Neural cell (in vitro differentiated cells): ENCODE measurements at regions not wholly inside any gene's neighbourhood (a gene's known extent, or its start where the extent isn't known, plus 50 kb on each side); places are given as distances from the start of the nearest gene placed in this dataset.

Experiments used
- H2AFZ ChIP-seq: fragments of 200-600, 300-800 bp; sonication (generic), shearing (Covaris generic); 2 replicates; pipeline ENCODE4 v1.6.0; 2014; ENCODE audit warnings: low read depth, mild to moderate bottlenecking, antibody characterized with exemption, low read length, moderate library complexity
- H3F3A ChIP-seq: fragments of 200-600 bp; shearing (Covaris generic); 2 replicates; pipeline ENCODE4 v1.6.1; 2016; ENCODE audit warnings: mild to moderate bottlenecking, moderate library complexity, mixed read lengths, antibody characterized with exemption, low read length; ENCODE audit not compliant: insufficient read depth, poor library complexity, severe bottlenecking
- H3K27ac ChIP-seq: fragments of 200-600, 300-800 bp; sonication (generic), shearing (Covaris generic); 2 replicates; pipeline ENCODE4 v1.5.1; 2014; ENCODE audit warnings: mild to moderate bottlenecking, low read length, moderate library complexity
- H3K27me3 ChIP-seq: fragments of 300-800, 200-600 bp; sonication (generic), shearing (Covaris generic); 2 replicates; pipeline ENCODE4 v1.6.0; 2014; ENCODE audit warnings: mild to moderate bottlenecking, low read depth, low read length, moderate library complexity; ENCODE audit not compliant: insufficient read depth
- H3K36me3 ChIP-seq: fragments of 300-800, 200-600 bp; sonication (generic), shearing (Covaris generic); 2 replicates; pipeline ENCODE4 v1.5.1; 2014; ENCODE audit warnings: mild to moderate bottlenecking, antibody characterized with exemption, low read length, moderate library complexity; ENCODE audit not compliant: insufficient read depth
- H3K4me2 ChIP-seq: fragments of 300-800, 200-600 bp; sonication (generic), shearing (Covaris generic); 2 replicates; pipeline ENCODE4 v1.6.0; 2014; ENCODE audit warnings: mild to moderate bottlenecking, low read length
- H3K4me3 ChIP-seq: fragments of 300-800, 200-600 bp; sonication (generic), shearing (Covaris generic); 2 replicates; pipeline ENCODE4 v1.5.1; 2014; ENCODE audit warnings: mild to moderate bottlenecking, low read length, moderate library complexity
- H3K79me2 ChIP-seq: fragments of 200-600 bp; shearing (Covaris generic); replicated peaks from 2 replicates; pipeline ENCODE4 v1.6.0; 2014; ENCODE audit warnings: mild to moderate bottlenecking, low read length, moderate library complexity; ENCODE audit not compliant: insufficient read depth
- H3K9ac ChIP-seq: fragments of 300-800, 200-600 bp; sonication (generic), shearing (Covaris generic); 2 replicates; pipeline ENCODE4 v1.6.1; 2016; ENCODE audit warnings: mild to moderate bottlenecking, low read length, mixed read lengths
- H3K9me2 ChIP-seq: fragments of 200-600 bp; shearing (Covaris generic); 2 replicates; pipeline ENCODE4 v1.6.1; 2016; ENCODE audit warnings: mild to moderate bottlenecking, low read length, mixed read lengths; ENCODE audit not compliant: insufficient read depth
- H3K9me3 ChIP-seq: fragments of 200-600, 300-800 bp; sonication (generic), shearing (Covaris generic); 2 replicates; pipeline ENCODE4 v1.6.1; 2016; ENCODE audit warnings: mild to moderate bottlenecking, mixed run types, low read length, moderate library complexity, mixed read lengths
- H4K20me1 ChIP-seq: fragments of 200-600 bp; shearing (Covaris generic); 2 replicates; pipeline ENCODE4 v1.6.1; 2016; ENCODE audit warnings: mild to moderate bottlenecking, mixed run types; ENCODE audit not compliant: insufficient read depth
- EP300 ChIP-seq: fragments of 450-650 bp; conservative IDR thresholded peaks from 2 replicates; pipeline ENCODE4 v1.6.1; 2014; ENCODE audit warnings: antibody characterized with exemption, mild to moderate bottlenecking, moderate library complexity; ENCODE audit not compliant: poor library complexity, severe bottlenecking
- EZH2 ChIP-seq: fragments of 200-600, 300-800 bp; shearing (Covaris generic), sonication (generic); IDR thresholded peaks from 2 replicates; pipeline ENCODE4 v1.6.1; 2014; ENCODE audit warnings: antibody characterized with exemption, low read length, borderline replicate concordance, mild to moderate bottlenecking; ENCODE audit not compliant: insufficient read depth, poor library complexity, severe bottlenecking
- MXI1 ChIP-seq: fragments of 450-650 bp; conservative IDR thresholded peaks from 2 replicates; pipeline ENCODE4 v1.6.1; 2014; ENCODE audit warnings: antibody characterized with exemption, mild to moderate bottlenecking; ENCODE audit not compliant: poor library complexity, severe bottlenecking
- POLR2AphosphoS5 ChIP-seq: IDR thresholded peaks from 2 replicates; pipeline ENCODE4 v1.6.1; 2012
- RAD21 ChIP-seq: fragments of 450-650 bp; conservative IDR thresholded peaks from 2 replicates; pipeline ENCODE4 v1.6.1; 2014; ENCODE audit warnings: antibody characterized with exemption, mild to moderate bottlenecking, moderate library complexity
- SMC3 ChIP-seq: fragments of 450-650 bp; conservative IDR thresholded peaks from 2 replicates; pipeline ENCODE4 v1.6.1; 2014; ENCODE audit warnings: antibody characterized with exemption, mild to moderate bottlenecking, moderate library complexity; ENCODE audit not compliant: poor library complexity
- TAF1 ChIP-seq: IDR thresholded peaks from 2 replicates; pipeline ENCODE4 v1.6.1; 2012; ENCODE audit warnings: low read depth
- TF ChIP-seq, protein P1 (sequence below): fragments of 450-650 bp; IDR thresholded peaks from 2 replicates; pipeline ENCODE4 v1.5.1; 2014; ENCODE audit warnings: antibody characterized with exemption, mild to moderate bottlenecking, moderate library complexity; ENCODE audit not compliant: poor library complexity, severe bottlenecking
- TF ChIP-seq, protein P2 (sequence below): IDR thresholded peaks from 2 replicates; pipeline ENCODE4 v1.6.1; 2012; ENCODE audit warnings: borderline replicate concordance

DNA sequence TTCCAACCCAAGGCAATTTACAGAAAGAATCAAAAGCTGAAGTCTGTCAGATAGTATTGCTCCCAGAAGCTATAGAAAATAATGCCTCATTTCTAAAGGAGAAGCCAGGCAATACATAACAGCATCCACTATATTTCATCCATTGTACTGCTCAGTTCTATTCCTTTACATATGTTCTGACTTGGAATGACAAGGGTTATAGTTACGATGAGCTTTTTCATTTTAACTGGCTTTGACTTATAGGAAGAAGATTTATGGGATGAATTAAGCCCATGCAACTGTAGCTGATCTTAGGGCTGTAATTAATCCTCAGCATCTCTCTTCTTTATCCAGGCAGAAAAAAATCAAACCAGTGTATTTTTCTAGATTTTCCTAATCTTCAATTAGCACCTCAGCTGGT lies 676.3 kb upstream of the CCDC54 start:
- Histone ChIP-seq H2AFZ (no peak overlapping the region), H3K27me3 (no peaks in the 10 kb centered on the region), H3K36me3 (no peaks in the 10 kb centered on the region), H3K9me3 (no peaks in the 10 kb centered on the region), H3K9ac (no peak overlapping the region), H3K4me3 (no peak overlapping the region), H3K9me2 (no peaks in the 10 kb centered on the region), H4K20me1 (no peaks in the 10 kb centered on the region), H3K27ac (no peak overlapping the region), H3K4me2 (no peak overlapping the region), H3F3A (no peaks in the 10 kb centered on the region), H3K79me2 (no peaks in the 10 kb centered on the region)
- no peak for TF ChIP-seq POLR2AphosphoS5
- TF ChIP-seq, protein P1, sequence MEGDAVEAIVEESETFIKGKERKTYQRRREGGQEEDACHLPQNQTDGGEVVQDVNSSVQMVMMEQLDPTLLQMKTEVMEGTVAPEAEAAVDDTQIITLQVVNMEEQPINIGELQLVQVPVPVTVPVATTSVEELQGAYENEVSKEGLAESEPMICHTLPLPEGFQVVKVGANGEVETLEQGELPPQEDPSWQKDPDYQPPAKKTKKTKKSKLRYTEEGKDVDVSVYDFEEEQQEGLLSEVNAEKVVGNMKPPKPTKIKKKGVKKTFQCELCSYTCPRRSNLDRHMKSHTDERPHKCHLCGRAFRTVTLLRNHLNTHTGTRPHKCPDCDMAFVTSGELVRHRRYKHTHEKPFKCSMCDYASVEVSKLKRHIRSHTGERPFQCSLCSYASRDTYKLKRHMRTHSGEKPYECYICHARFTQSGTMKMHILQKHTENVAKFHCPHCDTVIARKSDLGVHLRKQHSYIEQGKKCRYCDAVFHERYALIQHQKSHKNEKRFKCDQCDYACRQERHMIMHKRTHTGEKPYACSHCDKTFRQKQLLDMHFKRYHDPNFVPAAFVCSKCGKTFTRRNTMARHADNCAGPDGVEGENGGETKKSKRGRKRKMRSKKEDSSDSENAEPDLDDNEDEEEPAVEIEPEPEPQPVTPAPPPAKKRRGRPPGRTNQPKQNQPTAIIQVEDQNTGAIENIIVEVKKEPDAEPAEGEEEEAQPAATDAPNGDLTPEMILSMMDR: no peak
- no peak for TF ChIP-seq TAF1
- no peak for TF ChIP-seq RAD21
- TF ChIP-seq EZH2: no peak
- TF ChIP-seq, protein P2, sequence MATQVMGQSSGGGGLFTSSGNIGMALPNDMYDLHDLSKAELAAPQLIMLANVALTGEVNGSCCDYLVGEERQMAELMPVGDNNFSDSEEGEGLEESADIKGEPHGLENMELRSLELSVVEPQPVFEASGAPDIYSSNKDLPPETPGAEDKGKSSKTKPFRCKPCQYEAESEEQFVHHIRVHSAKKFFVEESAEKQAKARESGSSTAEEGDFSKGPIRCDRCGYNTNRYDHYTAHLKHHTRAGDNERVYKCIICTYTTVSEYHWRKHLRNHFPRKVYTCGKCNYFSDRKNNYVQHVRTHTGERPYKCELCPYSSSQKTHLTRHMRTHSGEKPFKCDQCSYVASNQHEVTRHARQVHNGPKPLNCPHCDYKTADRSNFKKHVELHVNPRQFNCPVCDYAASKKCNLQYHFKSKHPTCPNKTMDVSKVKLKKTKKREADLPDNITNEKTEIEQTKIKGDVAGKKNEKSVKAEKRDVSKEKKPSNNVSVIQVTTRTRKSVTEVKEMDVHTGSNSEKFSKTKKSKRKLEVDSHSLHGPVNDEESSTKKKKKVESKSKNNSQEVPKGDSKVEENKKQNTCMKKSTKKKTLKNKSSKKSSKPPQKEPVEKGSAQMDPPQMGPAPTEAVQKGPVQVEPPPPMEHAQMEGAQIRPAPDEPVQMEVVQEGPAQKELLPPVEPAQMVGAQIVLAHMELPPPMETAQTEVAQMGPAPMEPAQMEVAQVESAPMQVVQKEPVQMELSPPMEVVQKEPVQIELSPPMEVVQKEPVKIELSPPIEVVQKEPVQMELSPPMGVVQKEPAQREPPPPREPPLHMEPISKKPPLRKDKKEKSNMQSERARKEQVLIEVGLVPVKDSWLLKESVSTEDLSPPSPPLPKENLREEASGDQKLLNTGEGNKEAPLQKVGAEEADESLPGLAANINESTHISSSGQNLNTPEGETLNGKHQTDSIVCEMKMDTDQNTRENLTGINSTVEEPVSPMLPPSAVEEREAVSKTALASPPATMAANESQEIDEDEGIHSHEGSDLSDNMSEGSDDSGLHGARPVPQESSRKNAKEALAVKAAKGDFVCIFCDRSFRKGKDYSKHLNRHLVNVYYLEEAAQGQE: no peak
- TF ChIP-seq MXI1: no peak
- no peak for TF ChIP-seq EP300
- no peak for TF ChIP-seq SMC3

DNA sequence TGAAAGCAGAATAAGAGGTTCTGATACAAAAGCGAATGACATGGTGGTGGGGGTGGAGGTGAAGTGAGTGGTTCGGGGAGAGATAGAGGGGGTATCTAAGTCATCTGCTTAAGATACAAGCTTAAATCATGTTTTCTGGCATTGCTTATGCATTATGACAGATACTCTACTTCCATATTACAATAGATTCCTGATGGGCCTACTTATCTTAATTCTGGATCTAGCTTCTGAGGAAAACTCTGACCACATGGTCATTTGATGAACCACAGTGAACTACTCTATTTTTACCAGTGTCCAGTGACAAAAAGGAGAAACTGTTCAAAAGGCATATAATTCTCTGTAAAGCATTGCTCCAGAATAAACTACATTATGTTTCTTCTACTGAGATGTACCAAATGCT lies 673.7 kb upstream of the CCDC54 start:
- Histone ChIP-seq H3K9me2 (no peaks in the 10 kb centered on the region), H4K20me1 (no peaks in the 10 kb centered on the region), H3K9ac (no peak overlapping the region), H3K27me3 (no peaks in the 10 kb centered on the region), H3K27ac (no peak overlapping the region), H3K4me3 (no peak overlapping the region), H3K79me2 (no peaks in the 10 kb centered on the region), H3K4me2 (no peak overlapping the region), H3F3A (no peaks in the 10 kb centered on the region), H3K9me3 (no peaks in the 10 kb centered on the region), H2AFZ (no peak overlapping the region), H3K36me3 (no peaks in the 10 kb centered on the region)
- TF ChIP-seq RAD21 (no peak), EP300 (no peak), TAF1 (no peak)
- TF ChIP-seq, protein P2: no peak
